GM23248 (cell line): ENCODE measurements at regions not wholly inside any gene's neighbourhood (a gene's known extent, or its start where the extent isn't known, plus 50 kb on each side); places are given as distances from the start of the nearest gene placed in this dataset.

ENCODE experiments used
- EZH2 ChIP-seq: fragments of 200-600 bp; sonication (generic); IDR thresholded peaks from 2 replicates; pipeline ENCODE4 v1.6.1; 2018; ENCODE audit warnings: antibody characterized with exemption, mild to moderate bottlenecking; ENCODE audit not compliant: insufficient read depth, poor library complexity, severe bottlenecking
- EZH2phosphoT487 ChIP-seq: fragments of 200-600 bp; sonication (generic); IDR thresholded peaks from 2 replicates; pipeline ENCODE4 v1.6.1; 2018; ENCODE audit warnings: antibody characterized with exemption, moderate library complexity, mild to moderate bottlenecking, low read depth; ENCODE audit not compliant: insufficient read depth

DNA sequence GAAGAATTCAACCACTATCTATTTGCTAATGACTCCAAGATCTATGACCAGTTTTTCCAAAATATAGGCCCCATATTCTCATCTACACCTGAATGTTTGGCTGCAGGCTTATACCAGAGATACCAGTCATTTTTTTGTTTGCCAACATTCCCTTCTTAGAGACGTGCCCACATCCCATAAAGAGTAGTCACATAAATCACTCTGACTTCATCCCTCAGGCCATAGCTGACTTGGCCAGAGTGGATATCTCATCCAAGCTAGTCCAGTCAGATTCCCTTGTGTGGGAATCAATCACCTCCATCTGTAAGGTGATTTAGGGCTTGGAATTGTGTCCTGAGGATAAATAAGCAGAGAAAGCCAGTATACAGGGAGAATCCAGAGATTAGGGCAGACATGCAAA is 124.3 kb upstream of the SLC24A2 start:
- TF ChIP-seq EZH2 (no peak), EZH2phosphoT487 (no peak)
